Stimulated activated CD4-positive, alpha-beta T cell treated with anti-CD3 and anti-CD28 coated beads, Interleukin-1b, Interleukin-23, amount 100 ng/mL, for 24 hours (primary cell): ENCODE measurements at regions not wholly inside any gene's neighbourhood (a gene's known extent, or its start where the extent isn't known, plus 50 kb on each side); places are given as distances from the start of the nearest gene placed in this dataset.
"Not testable (repeated sequence)": the region's sequence is repeated elsewhere in the genome, so short reads cannot be mapped to it uniquely, and the experiment has no call there.

Experiments used
- DNase-seq, 4 experiments: peaks; one replicate each; pipeline ENCODE4 v3.0.0-alpha.2; 2020; ENCODE audit warnings: low read depth in 4 of 4, low spot score in 1 of 4

GRCh38 chr2:83339942-83340341 is 1119.1 kb downstream of the SUCLG1 start:
- not testable (repeated sequence) for DNase-seq

- DNase-seq = no peak
These were observed 1127.3 kb downstream of the SUCLG1 start for GRCh38 chr2:83331810-83332209.

- no peak for DNase-seq
These were observed 1136.0 kb downstream of the SUCLG1 start for GRCh38 chr2:83323038-83323437.

- no peak for DNase-seq
These were observed 1139.0 kb downstream of the SUCLG1 start for GRCh38 chr2:83320053-83320452.

GRCh38 chr2:83305758-83306378 is 1153.2 kb downstream of the SUCLG1 start:
- DNase-seq = no peak

- no peak for DNase-seq
These were observed 1168.0 kb downstream of the SUCLG1 start for GRCh38 chr2:83291083-83291482.

- DNase-seq = no peak
These were observed 1176.2 kb downstream of the SUCLG1 start for GRCh38 chr2:83282841-83283240.

GRCh38 chr2:83282043-83282795 is 1176.9 kb downstream of the SUCLG1 start:
- DNase-seq = no peak

- DNase-seq = no peak
These were observed 1178.7 kb downstream of the SUCLG1 start for GRCh38 chr2:83280391-83280790.

- DNase-seq = no peak
These were observed 1185.8 kb downstream of the SUCLG1 start for GRCh38 chr2:83273322-83273721.

- no peak for DNase-seq
These were observed 1197.4 kb downstream of the SUCLG1 start for GRCh38 chr2:83261591-83262136.

- DNase-seq = no peak
These were observed 1205.2 kb downstream of the SUCLG1 start for GRCh38 chr2:83253848-83254247.

- no peak for DNase-seq
These were observed 1207.7 kb downstream of the SUCLG1 start for GRCh38 chr2:83251321-83251872.

- not testable (repeated sequence) for DNase-seq
These were observed 1213.1 kb downstream of the SUCLG1 start for GRCh38 chr2:83245806-83246537.

- no peak for DNase-seq
These were observed 1218.5 kb downstream of the SUCLG1 start for GRCh38 chr2:83240611-83241010.

- DNase-seq = no peak
These were observed 1221.0 kb downstream of the SUCLG1 start for GRCh38 chr2:83238111-83238510.

- DNase-seq = no peak
These were observed 1224.8 kb downstream of the SUCLG1 start for GRCh38 chr2:83234246-83234645.

- DNase-seq = no peak
These were observed 1225.3 kb downstream of the SUCLG1 start for GRCh38 chr2:83233781-83234180.

- no peak for DNase-seq
These were observed 1225.8 kb downstream of the SUCLG1 start for GRCh38 chr2:83233326-83233725.

- DNase-seq = no peak
These were observed 1229.6 kb downstream of the SUCLG1 start for GRCh38 chr2:83229443-83229842.

- no peak for DNase-seq
These were observed 1234.4 kb downstream of the SUCLG1 start for GRCh38 chr2:83224591-83225200.
